Thyroid gland (tissue), 4 donors: ENCODE measurements at regions not wholly inside any gene's neighbourhood (a gene's known extent, or its start where the extent isn't known, plus 50 kb on each side); places are given as distances from the start of the nearest gene placed in this dataset.

ENCODE experiments used
- CTCF ChIP-seq, 6 experiments: fragments of 200-600 bp in 3 of 6; fragments of 450-650 bp in 3 of 6; sonication (generic) in 3 of 6; IDR thresholded peaks; one replicate each; pipeline ENCODE4 v1.5.1; 2016 to 2019; ENCODE audit warnings: antibody characterized with exemption in 6 of 6, mild to moderate bottlenecking in 2 of 6, inconsistent platforms in 1 of 6, moderate library complexity in 1 of 6
- POLR2A ChIP-seq, 2 donors: fragments of 450-650 bp; IDR thresholded peaks; one replicate each; pipeline ENCODE4 v1.6.1; 2017; ENCODE audit warnings: antibody characterized with exemption in 2 of 2, mild to moderate bottlenecking in 2 of 2, moderate library complexity in 1 of 2

GRCh38 chr12:70082997-70083676, 160.1 kb upstream of the CNOT2 start:
- TF ChIP-seq CTCF (IDR thresholded peaks at IDR 0.05) = no peak
- TF ChIP-seq POLR2A (IDR thresholded peaks at IDR 0.05) = no peak
